ENCODE measurements at regions not wholly inside any gene's neighbourhood (a gene's known extent, or its start where the extent isn't known, plus 50 kb on each side); places are given as distances from the start of the nearest gene placed in this dataset.

- TF ChIP-seq CTCF (IDR thresholded peaks at IDR 0.05) (no peak), POLR2AphosphoS5 (IDR thresholded peaks at IDR 0.05; ENCODE audit: low read depth, low read length) (no peak)
Observed at GRCh38 chr12:124635316-124635715, 67.9 kb upstream of the NCOR2 start.

Measured in Panc1 (cell line).